Gastroesophageal sphincter (tissue), 4 donors: ENCODE measurements at regions not wholly inside any gene's neighbourhood (a gene's known extent, or its start where the extent isn't known, plus 50 kb on each side); places are given as distances from the start of the nearest gene placed in this dataset.

Experiments
- ATAC-seq: fragments of 150-250 bp; one replicate; pipeline ENCODE4 v1.9.1; 2016; ENCODE audit warnings: mild to moderate bottlenecking, moderate library complexity
- H3K27ac ChIP-seq, 4 donors: fragments of 200-600 bp; sonication (generic) in 3 of 4; 1 replicate in 3 of 4; 2 replicates in 1 of 4; pipeline ENCODE4 v1.5.1; 2016 to 2019
- H3K27me3 ChIP-seq: fragments of 200-600 bp; sonication (generic); one replicate; pipeline ENCODE4 v1.5.1; 2019
- H3K36me3 ChIP-seq, 2 donors: fragments of 200-600 bp; sonication (generic); one replicate each; pipeline ENCODE4 v1.5.1; 2019; ENCODE audit warnings: control low read depth in 1 of 2
- H3K4me1 ChIP-seq, 3 donors: fragments of 200-600 bp; sonication (generic); 1 replicate in 2 of 3; 2 replicates in 1 of 3; pipeline ENCODE4 v1.5.1; 2016 to 2019; ENCODE audit warnings: control low read depth in 2 of 3
- H3K4me3 ChIP-seq, 2 donors: fragments of 200-600 bp; sonication (generic); one replicate each; pipeline ENCODE4 v1.5.1; 2019; ENCODE audit warnings: mild to moderate bottlenecking in 1 of 2, moderate library complexity in 1 of 2
- H3K9me3 ChIP-seq, 3 donors: fragments of 200-600 bp; sonication (generic); one replicate each; pipeline ENCODE4 v1.5.1; 2017 to 2019; ENCODE audit warnings: control low read depth in 2 of 3
- EP300 ChIP-seq: sonication (generic); formaldehyde crosslinking; IDR thresholded peaks from one replicate; pipeline ENCODE4 v1.6.1; 2017; ENCODE audit warnings: antibody characterized with exemption, mild to moderate bottlenecking
- POLR2A ChIP-seq, 2 donors: fragments of 450-650 bp; IDR thresholded peaks; one replicate each; pipeline ENCODE4 v1.6.1; 2017; ENCODE audit warnings: antibody characterized with exemption in 2 of 2, mild to moderate bottlenecking in 2 of 2, moderate library complexity in 1 of 2
- POLR2AphosphoS5 ChIP-seq: sonication (generic); formaldehyde crosslinking; IDR thresholded peaks from one replicate; pipeline ENCODE4 v1.6.1; 2017; ENCODE audit warnings: antibody characterized with exemption
- WGBS, 2 donors: methylation state at CpG; one replicate each; pipeline ENCODE4 v1.1.5; 2018; ENCODE audit warnings: low coverage in 1 of 2; 5-methylcytosine and 5-hydroxymethylcytosine counted together
- TF ChIP-seq, protein P1 (sequence below), 4 experiments: fragments of 200-600 bp in 2 of 4; fragments of 450-650 bp in 2 of 4; sonication (generic) in 1 of 4; IDR thresholded peaks; one replicate each; pipeline ENCODE4 v1.5.1; 2017 to 2019; ENCODE audit warnings: antibody characterized with exemption in 4 of 4, mild to moderate bottlenecking in 2 of 4, moderate library complexity in 2 of 4

DNA sequence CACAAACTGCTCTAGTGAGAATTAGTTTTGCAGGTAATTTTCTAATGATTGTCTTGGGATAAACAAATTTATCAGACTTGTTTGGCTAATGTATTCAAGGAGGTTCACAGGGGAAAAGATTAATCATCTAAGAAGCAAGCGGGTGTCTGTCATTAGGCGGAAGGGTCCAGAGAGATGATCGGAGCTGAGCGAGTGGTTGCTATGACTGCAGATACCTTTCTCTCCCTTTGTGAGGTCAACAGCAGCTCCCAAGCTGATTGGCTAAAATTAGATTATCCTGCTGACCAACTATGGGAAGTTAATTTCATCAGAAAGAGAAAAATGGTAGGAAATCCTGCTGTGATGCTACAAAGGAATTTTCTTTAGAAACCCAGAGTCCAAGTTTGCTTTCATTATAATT, 276.0 kb downstream of the SOX2 start:
- Histone ChIP-seq H3K4me1 (no peaks in the 10 kb centered on the region), H3K4me3 (no peak overlapping the region), H3K36me3 (no peaks in the 10 kb centered on the region), H3K9me3 (no peaks in the 10 kb centered on the region), H3K27ac (no peak overlapping the region), H3K27me3 (no peaks in the 10 kb centered on the region)
- WGBS, 2 donors = 64 to 82% methylated on average over 4 of the region's 4 CpGs
- no peak for ATAC-seq
- TF ChIP-seq, protein P1, sequence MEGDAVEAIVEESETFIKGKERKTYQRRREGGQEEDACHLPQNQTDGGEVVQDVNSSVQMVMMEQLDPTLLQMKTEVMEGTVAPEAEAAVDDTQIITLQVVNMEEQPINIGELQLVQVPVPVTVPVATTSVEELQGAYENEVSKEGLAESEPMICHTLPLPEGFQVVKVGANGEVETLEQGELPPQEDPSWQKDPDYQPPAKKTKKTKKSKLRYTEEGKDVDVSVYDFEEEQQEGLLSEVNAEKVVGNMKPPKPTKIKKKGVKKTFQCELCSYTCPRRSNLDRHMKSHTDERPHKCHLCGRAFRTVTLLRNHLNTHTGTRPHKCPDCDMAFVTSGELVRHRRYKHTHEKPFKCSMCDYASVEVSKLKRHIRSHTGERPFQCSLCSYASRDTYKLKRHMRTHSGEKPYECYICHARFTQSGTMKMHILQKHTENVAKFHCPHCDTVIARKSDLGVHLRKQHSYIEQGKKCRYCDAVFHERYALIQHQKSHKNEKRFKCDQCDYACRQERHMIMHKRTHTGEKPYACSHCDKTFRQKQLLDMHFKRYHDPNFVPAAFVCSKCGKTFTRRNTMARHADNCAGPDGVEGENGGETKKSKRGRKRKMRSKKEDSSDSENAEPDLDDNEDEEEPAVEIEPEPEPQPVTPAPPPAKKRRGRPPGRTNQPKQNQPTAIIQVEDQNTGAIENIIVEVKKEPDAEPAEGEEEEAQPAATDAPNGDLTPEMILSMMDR (IDR thresholded peaks at IDR 0.05) = no peak
- TF ChIP-seq POLR2AphosphoS5 = no peak

DNA sequence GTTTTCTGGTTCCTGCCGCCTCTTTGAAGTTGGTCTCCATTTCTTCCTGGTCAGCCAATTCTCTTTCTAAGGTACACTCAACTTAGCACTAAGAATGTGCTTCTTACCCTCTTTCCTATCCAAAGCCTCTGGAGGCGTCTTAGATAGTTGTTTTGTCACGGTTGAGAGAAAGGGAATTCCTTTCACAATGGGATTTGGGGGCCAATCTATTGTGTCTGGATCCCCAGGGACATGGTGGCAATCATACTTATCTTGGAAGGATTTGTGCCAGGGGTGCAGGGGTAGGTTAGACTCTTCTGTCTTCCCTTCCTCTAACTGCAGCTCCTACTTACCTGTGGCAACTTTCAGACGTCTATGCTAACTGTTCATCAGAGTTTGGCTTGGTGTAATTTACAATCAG, 287.1 kb downstream of the SOX2 start:
- 47 to 83% methylated on average over 2 of the region's 4 CpGs for WGBS, 2 donors
- H3K4me3 ChIP-seq = no peak overlapping the region
- TF ChIP-seq, protein P1 (IDR thresholded peaks at IDR 0.05) = no peak
- no peak for TF ChIP-seq POLR2AphosphoS5
- TF ChIP-seq POLR2A (IDR thresholded peaks at IDR 0.05) = no peak
- TF ChIP-seq EP300 = no peak
- H3K4me1 ChIP-seq = no peaks in the 10 kb centered on the region
- no peaks in the 10 kb centered on the region for H3K27me3 ChIP-seq
- no peak for ATAC-seq
- no peaks in the 10 kb centered on the region for H3K36me3 ChIP-seq
- H3K27ac ChIP-seq = no peak overlapping the region
- H3K9me3 ChIP-seq = no peaks in the 10 kb centered on the region

DNA sequence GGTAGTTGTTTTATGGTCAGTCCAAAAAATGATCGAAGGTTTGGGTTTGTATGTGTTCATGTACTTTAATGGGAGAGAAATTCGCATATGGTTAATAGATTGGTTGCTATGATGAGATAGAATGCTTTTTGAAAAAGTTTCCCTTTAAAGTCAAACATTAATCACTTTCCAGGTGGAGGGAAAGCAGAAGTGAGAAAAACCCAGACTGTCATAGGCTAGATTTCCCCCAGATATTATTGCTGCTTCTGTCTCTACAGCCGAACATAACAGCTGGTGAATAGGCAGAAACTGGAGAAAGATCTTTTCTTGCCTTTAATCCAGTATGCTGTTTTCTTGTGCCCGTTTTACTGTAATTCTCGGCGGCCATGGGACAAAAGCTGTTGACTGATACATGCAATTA, 287.6 kb downstream of the SOX2 start:
- Histone ChIP-seq H3K27ac (no peak overlapping the region), H3K9me3 (no peaks in the 10 kb centered on the region), H3K4me3 (no peak overlapping the region), H3K27me3 (no peaks in the 10 kb centered on the region), H3K4me1 (no peaks in the 10 kb centered on the region), H3K36me3 (no peaks in the 10 kb centered on the region)
- TF ChIP-seq EP300 (no peak), POLR2AphosphoS5 (no peak), POLR2A (IDR thresholded peaks at IDR 0.05) (no peak)
- TF ChIP-seq, protein P1 (IDR thresholded peaks at IDR 0.05) = no peak
- WGBS, 2 donors = 53 to 80% methylated on average over 4 to 6 of the region's 6 CpGs
- ATAC-seq = no peak

DNA sequence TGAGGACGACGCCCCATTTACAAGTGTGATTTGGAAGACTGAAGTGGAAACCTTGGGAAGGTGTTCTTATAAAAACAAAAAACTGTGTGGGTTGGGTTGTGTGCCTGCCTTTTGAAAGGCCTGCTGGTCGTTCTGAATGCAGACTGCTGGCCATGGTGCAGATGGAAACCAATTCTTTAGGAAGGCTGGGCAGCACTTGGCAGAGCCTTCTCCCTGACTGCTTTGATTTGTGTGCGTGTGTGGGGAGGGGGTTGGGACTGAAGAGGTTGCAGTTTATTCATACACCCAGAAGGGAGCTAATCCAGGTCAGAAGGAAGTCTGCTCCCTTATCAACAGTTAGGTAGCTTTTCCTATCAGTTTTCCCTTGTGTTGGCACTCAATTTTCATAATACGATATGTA, 288.7 kb downstream of the SOX2 start:
- Histone ChIP-seq H3K27ac (no peak overlapping the region), H3K9me3 (no peaks in the 10 kb centered on the region)

DNA sequence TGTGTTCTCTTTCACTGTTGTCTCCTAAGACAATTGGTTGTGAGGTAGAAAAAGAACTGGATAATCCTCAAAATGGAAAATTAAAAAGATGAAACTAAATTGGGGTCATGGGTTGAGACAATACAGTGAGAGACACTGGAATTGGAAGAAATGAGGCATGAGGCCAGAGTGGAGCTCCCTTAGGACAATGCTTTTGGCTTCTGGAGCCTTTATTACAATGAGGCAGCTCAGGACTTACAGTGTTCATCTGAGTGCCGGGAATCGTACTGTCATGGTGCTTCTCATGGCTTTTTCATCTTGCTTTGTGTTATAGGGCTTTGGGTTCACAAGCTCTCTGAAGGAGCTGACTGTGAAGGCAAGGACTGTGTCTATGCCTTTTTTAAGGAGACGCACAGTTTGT, 293.5 kb downstream of the SOX2 start:
- Histone ChIP-seq H3K4me3 (no peak overlapping the region), H3K9me3 (no peaks in the 10 kb centered on the region), H3K36me3 (no peaks in the 10 kb centered on the region), H3K27ac (no peak overlapping the region), H3K27me3 (no peaks in the 10 kb centered on the region), H3K4me1 (no peaks in the 10 kb centered on the region)
- ATAC-seq = no peak
- TF ChIP-seq, protein P1 (IDR thresholded peaks at IDR 0.05) = no peak
- no peak for TF ChIP-seq EP300
- 70 to 86% methylated on average over 2 of the region's 3 CpGs for WGBS, 2 donors

More for the DNA sequence above, 288.7 kb downstream of the SOX2 start:
- no peaks in the 10 kb centered on the region for H3K4me1 ChIP-seq
- WGBS, 2 donors = 38 to 64% methylated on average over 3 to 5 of the region's 5 CpGs
- H3K36me3 ChIP-seq = no peaks in the 10 kb centered on the region
- no peak overlapping the region for H3K4me3 ChIP-seq
- TF ChIP-seq POLR2A (IDR thresholded peaks at IDR 0.05) = no peak
- TF ChIP-seq EP300 = no peak
- no peak for TF ChIP-seq POLR2AphosphoS5
- TF ChIP-seq, protein P1 (IDR thresholded peaks at IDR 0.05) = no peak
- ATAC-seq = no peak
- no peaks in the 10 kb centered on the region for H3K27me3 ChIP-seq
